ENCODE measurements at regions not wholly inside any gene's neighbourhood (a gene's known extent, or its start where the extent isn't known, plus 50 kb on each side); places are given as distances from the start of the nearest gene placed in this dataset.
"Not testable (repeated sequence)": the region's sequence is repeated elsewhere in the genome, so short reads cannot be mapped to it uniquely, and the experiment has no call there.

DNA sequence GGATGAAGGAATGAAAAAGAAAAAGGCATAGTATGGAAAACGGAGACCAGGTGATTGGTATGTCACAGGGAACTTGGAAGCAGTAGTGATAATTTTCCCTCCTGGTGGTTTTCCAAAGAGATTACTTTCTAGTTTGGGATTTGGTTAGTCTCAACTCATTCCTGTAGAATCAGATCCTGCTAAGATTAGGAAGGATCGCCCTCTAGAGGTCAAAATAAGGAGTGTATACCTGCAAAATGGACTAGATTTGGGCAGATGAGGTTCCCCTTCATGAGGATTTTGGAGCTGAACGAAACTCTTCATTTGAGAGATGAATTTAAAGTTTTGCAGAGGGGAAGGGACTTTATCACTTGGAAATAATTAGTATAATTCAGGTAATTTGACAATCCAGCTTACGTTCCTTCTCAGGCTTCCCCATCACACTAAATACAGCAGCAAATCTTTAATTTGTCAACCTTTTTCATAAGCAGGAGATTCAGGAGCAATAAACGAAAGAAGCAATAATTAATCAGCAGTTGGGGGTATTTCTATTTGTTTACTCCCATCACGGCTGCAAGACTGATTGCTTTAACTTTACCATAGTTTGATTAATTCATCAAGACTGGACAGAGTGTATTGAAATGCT is 65.2 kb downstream of the CCDC195 start:
- peak; percentile 55 for DNase-seq (ENCODE audit: low spot score)

GRCh38 chr2:224647684-224648083 is 62.5 kb upstream of the CUL3 start:
- not testable (repeated sequence) for DNase-seq (ENCODE audit: low spot score)

- DNase-seq (ENCODE audit: low spot score) = peak; percentile 49
Measured at GRCh38 chr2:224646242-224646846, 61.2 kb upstream of the CUL3 start.

DNA sequence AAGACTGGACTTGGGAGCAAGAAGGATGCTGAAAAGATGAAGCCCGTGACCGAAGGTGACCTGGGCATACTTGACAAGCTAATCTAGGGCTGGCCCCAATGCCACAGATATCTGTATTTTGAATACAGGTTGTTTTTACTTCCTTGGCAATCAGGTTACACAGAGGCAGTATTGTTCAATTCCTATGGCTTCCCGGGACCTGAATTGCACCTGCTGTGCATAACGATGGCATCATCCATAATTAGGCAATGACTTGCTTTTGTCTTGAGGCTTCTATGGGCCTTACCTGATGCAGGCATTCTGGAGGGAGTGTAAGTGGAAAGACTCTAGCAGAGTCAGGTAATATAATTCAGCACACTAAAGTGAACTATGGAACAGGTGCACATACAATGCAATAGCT is 60.6 kb upstream of the CUL3 start:
- no peak for DNase-seq (ENCODE audit: low spot score)

DNA sequence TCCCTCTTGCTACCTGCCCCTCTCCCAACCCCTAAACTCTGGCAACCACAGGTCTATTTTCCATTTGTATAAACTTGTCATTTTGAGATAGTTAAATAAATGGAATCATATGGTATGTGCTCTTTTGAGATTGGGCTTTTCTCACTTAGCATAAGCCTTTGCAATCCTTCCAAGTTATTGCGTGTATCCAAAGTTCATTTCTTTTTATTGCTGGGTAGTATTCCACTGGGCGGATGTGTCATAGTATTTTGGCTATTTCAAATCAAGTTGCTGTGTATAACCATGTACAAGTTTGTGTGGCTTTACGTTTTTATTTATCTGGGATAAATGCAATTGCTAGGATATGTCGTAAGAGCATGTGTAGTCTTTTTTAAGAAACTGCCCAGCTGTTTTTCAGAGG is 55.5 kb upstream of the CUL3 start:
- no peak for DNase-seq (ENCODE audit: low spot score)

- peak; percentile 79 for DNase-seq (ENCODE audit: low spot score)
Measured at GRCh38 chr2:224638301-224638823, 53.2 kb upstream of the CUL3 start.

All from germinal center (tissue), 1 donor.